ENCODE measurements at regions not wholly inside any gene's neighbourhood (a gene's known extent, or its start where the extent isn't known, plus 50 kb on each side); places are given as distances from the start of the nearest gene placed in this dataset.

DNA sequence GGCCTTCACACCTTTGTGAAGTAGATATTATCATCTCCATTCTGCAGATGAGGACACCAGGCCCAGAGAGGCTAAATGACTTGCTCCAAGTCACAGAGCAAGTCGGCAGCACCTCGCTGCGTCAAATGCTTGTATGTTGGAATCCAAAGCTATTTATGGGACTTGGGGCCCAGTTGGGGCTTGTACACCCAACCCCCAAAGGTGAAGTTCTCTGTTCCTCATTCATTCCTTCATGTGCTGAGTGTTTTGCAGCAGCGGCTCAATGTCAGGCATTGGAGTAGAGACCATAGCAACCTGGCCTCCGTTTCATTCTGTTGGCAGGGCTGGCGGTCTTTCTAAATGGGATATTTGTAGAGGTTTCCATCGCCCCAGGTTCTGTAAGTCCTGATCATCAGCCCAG, 113.4 kb upstream of the SLC25A33 start:
- TF ChIP-seq CTCF (IDR thresholded peaks at IDR 0.05) (no peak), POLR2A (IDR thresholded peaks at IDR 0.05) (no peak), POLR2AphosphoS5 (IDR thresholded peaks at IDR 0.05) (no peak)
